ENCODE measurements at regions not wholly inside any gene's neighbourhood (a gene's known extent, or its start where the extent isn't known, plus 50 kb on each side); places are given as distances from the start of the nearest gene placed in this dataset.
"Not testable (repeated sequence)": the region's sequence is repeated elsewhere in the genome, so short reads cannot be mapped to it uniquely, and the experiment has no call there.

- not testable (repeated sequence) for TF ChIP-seq CTCF, POLR2A (IDR thresholded peaks at IDR 0.05)
Observed at GRCh38 chr2:182552785-182553184, 125.9 kb upstream of the PDE1A start.
